ENCODE measurements at regions not wholly inside any gene's neighbourhood (a gene's known extent, or its start where the extent isn't known, plus 50 kb on each side); places are given as distances from the start of the nearest gene placed in this dataset.

DNA sequence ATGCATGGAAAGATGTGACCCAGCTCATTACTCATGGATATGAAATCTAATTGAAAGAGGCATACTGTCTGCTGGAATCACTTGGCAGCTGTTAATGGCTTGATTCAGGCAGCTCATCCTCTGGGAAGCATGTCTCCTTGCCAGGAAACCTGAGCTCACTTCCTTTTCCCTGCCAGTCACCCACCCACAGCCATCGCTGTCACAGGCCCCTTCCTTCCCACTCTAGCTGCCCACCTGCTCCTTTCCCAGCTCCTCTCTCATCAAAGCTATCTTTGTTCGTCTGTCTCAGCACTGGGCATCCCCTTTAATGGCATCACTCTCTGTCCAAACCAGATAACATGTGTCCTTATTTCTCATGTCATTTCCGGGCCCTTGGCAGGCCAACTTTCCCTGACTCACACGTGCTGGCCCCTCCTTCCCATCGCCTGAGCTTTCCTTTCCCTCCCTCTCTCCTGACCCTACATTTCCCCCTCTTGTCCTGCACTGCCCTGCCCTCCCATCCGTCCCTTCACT lies 721.9 kb downstream of the TNS3 start:
- peak overlapping the region; percentile 87 for H2AFZ ChIP-seq (replicated peaks; ENCODE audit: low read length, poor library complexity)
- H3K9me3 ChIP-seq (ENCODE audit: control insufficient read depth, insufficient read depth, low read length), result no peaks in the 10 kb centered on the region
- H3K4me2 ChIP-seq (ENCODE audit: low read depth, low read length), result no peak overlapping the region
- POLR2A ChIA-PET (ENCODE audit: unreplicated experiment), result interaction anchor here (0.7 kb wide), 1 partner anchor 301 kb away, joined by 3 read pairs; no protein-coding TSS in a partner anchor
- H4K5ac ChIP-seq (ENCODE audit: low read depth, low read length), result no peak overlapping the region
- peak overlapping the region; percentile 38 for H2AK9ac ChIP-seq (replicated peaks; ENCODE audit: low read depth, low read length, poor library complexity)
- DNase-seq, result peak; percentile 74
- no peaks in the 10 kb centered on the region for H3K27me3 ChIP-seq (ENCODE audit: control insufficient read depth, insufficient read depth, low read length)
- no peak overlapping the region for H3K18ac ChIP-seq (ENCODE audit: low read depth, low read length)
- peaks cover 4% of the 10 kb centered on the region; the same call in 1 of the 2 replicates for H3K4me1 ChIP-seq (ENCODE audit: control insufficient read depth, insufficient read depth, low read length)
- H3K4me3 ChIP-seq (ENCODE audit: insufficient read depth, low read depth, low read length), result no peak overlapping the region
- H2BK5ac ChIP-seq (ENCODE audit: low read depth, low read length, poor library complexity, severe bottlenecking), result no peak overlapping the region
- 62% methylated on average over 5 of the region's 6 CpGs; no CpG with 5 or more reads in 1 of the 2 experiments for WGBS, 2 experiments (ENCODE audit: extremely low coverage in 2 of 2, insufficient read length in 1 of 2)
- no TSS peak for BruUV-seq (replicated peaks)
- TF ChIP-seq MAFK (IDR thresholded peaks at IDR 0.05; ENCODE audit: low read depth, low read length) (no peak), BHLHE40 (IDR thresholded peaks at IDR 0.05; ENCODE audit: low read depth, low read length) (0 out of 2 replicates have a peak, but pooled peaks have one; percentile 9), RFX5 (IDR thresholded peaks at IDR 0.05; ENCODE audit: low read depth, low read length) (no peak)
- peak overlapping the region; percentile 38; the same call in 1 of the 2 replicates for H3K23ac ChIP-seq (ENCODE audit: low read depth, low read length)
- H2BK20ac ChIP-seq (ENCODE audit: low read depth, low read length), result no peak overlapping the region
- in situ Hi-C loops (cut with MboI; ENCODE audit: low sequenced_read_pairs), result no loop called here
- ATAC-seq (ENCODE audit: low read depth), result peak; percentile 38
- no peak overlapping the region for H3K9ac ChIP-seq (ENCODE audit: low read depth, low read length)
- no peaks in the 10 kb centered on the region for H3K36me3 ChIP-seq (ENCODE audit: control insufficient read depth, insufficient read depth, low read length)
- no peak overlapping the region for H3K56ac ChIP-seq (ENCODE audit: extremely low read depth, insufficient read depth, low read length)
- 0 out of 2 replicates have a peak overlapping the region, but pooled peaks have one; percentile 12 for H3K14ac ChIP-seq (replicated peaks; ENCODE audit: low read depth, low read length)
- no peak overlapping the region; the same call in 1 of the 2 replicates for H3K4ac ChIP-seq (ENCODE audit: low read depth, low read length)
- H4K8ac ChIP-seq (ENCODE audit: low read depth in 2 of 2, low read length in 2 of 2), result peak overlapping the region in 1 of 2 experiments; percentile 71; a peak in 1 of 4 replicates
- no peak overlapping the region for H3K27ac ChIP-seq (ENCODE audit: insufficient read depth, low read length)
- H4K20me1 ChIP-seq (ENCODE audit: insufficient read depth, low read length), result no peaks in the 10 kb centered on the region
- no peak overlapping the region; the same call in 1 of the 2 replicates for H2BK120ac ChIP-seq (ENCODE audit: low read depth, low read length)
- H2AK5ac ChIP-seq (ENCODE audit: low read depth, low read length), result no peak overlapping the region
- H4K91ac ChIP-seq (ENCODE audit: insufficient read depth, low read depth, low read length), result no peak overlapping the region
- no peak overlapping the region; the same call in 2 of the 3 replicates for H2BK15ac ChIP-seq (ENCODE audit: low read depth, low read length)
- intact Hi-C loops (cut with micrococcal nuclease), result loop anchor here (10.0 kb wide), 1 partner anchor 225 kb away; no protein-coding TSS in a partner anchor
- dilution Hi-C loops (cut with HindIII; ENCODE audit: low sequenced_read_pairs, unreplicated experiment), result no loop called here
- CTCF ChIA-PET, result no interaction called here
- H3K79me1 ChIP-seq (ENCODE audit: low read depth in 1 of 2, low read length in 2 of 2), result no peaks in the 10 kb centered on the region
- H3K9me1 ChIP-seq (ENCODE audit: insufficient read depth, low read length), result peaks cover 9% of the 10 kb centered on the region; the same call in 1 of the 2 replicates

Data from IMR-90 (cell line).